ENCODE measurements at regions not wholly inside any gene's neighbourhood (a gene's known extent, or its start where the extent isn't known, plus 50 kb on each side); places are given as distances from the start of the nearest gene placed in this dataset.

GRCh38 chr1:94666797-94667196 is 125.2 kb upstream of the F3 start:
- Histone ChIP-seq H3K27me3 (ENCODE audit: control insufficient read depth in 1 of 2, insufficient read depth in 2 of 2, low read length in 2 of 2) (no peaks in the 10 kb centered on the region), H3K9me3 (ENCODE audit: control insufficient read depth in 1 of 2, insufficient read depth in 1 of 2, low read length in 2 of 2) (no peaks in the 10 kb centered on the region), H3K4me3 (ENCODE audit: low read length) (no peak overlapping the region), H3K4me1 (ENCODE audit: insufficient read depth, low read length) (no peaks in the 10 kb centered on the region), H3K27ac (ENCODE audit: low read depth in 1 of 2, low read length in 2 of 2) (no peak overlapping the region), H3K36me3 (ENCODE audit: insufficient read depth, low read length) (no peaks in the 10 kb centered on the region)
- H3K4me1 Mint-ChIP-seq (ENCODE audit: low read depth): no peaks in the 10 kb centered on the region
- intact Hi-C loops (cut with DNase I, micrococcal nuclease): no loop called here
- ATAC-seq (ENCODE audit: poor library complexity) (no peak), DNase-seq (no peak)
- H3K27ac Mint-ChIP-seq: no peak overlapping the region
- H3K36me3 Mint-ChIP-seq (ENCODE audit: low read depth): no peaks in the 10 kb centered on the region
- H3K9me3 Mint-ChIP-seq: peaks cover 2% of the 10 kb centered on the region
- no peak for TF ChIP-seq CTCF (IDR thresholded peaks at IDR 0.05)
- CTCF ChIA-PET: no interaction called here
- H3K4me3 Mint-ChIP-seq: no peak overlapping the region
- H3K27me3 Mint-ChIP-seq: peaks cover 9% of the 10 kb centered on the region
- POLR2A ChIA-PET: no interaction called here

GRCh38 chr1:94661431-94661932 is 119.9 kb upstream of the F3 start:
- Histone ChIP-seq H3K4me1 (ENCODE audit: insufficient read depth, low read length) (no peaks in the 10 kb centered on the region), H3K27ac (ENCODE audit: low read depth in 1 of 2, low read length in 2 of 2) (no peak overlapping the region), H3K9me3 (ENCODE audit: control insufficient read depth in 1 of 2, insufficient read depth in 1 of 2, low read length in 2 of 2) (no peaks in the 10 kb centered on the region), H3K27me3 (ENCODE audit: control insufficient read depth in 1 of 2, insufficient read depth in 2 of 2, low read length in 2 of 2) (no peaks in the 10 kb centered on the region), H3K36me3 (ENCODE audit: insufficient read depth, low read length) (no peaks in the 10 kb centered on the region), H3K4me3 (ENCODE audit: low read length) (no peak overlapping the region)
- Mint-ChIP-seq H3K27ac (no peak overlapping the region), H3K4me1 (ENCODE audit: low read depth) (no peaks in the 10 kb centered on the region), H3K9me3 (no peaks in the 10 kb centered on the region), H3K36me3 (ENCODE audit: low read depth) (no peaks in the 10 kb centered on the region), H3K4me3 (no peak overlapping the region), H3K27me3 (no peaks in the 10 kb centered on the region)
- ChIA-PET CTCF (no interaction called here), POLR2A (no interaction called here)
- no peak for TF ChIP-seq CTCF (IDR thresholded peaks at IDR 0.05)
- no peak for DNase-seq
- intact Hi-C loops (cut with DNase I, micrococcal nuclease): no loop called here
- no peak for ATAC-seq (ENCODE audit: poor library complexity)

- H3K9me3 Mint-ChIP-seq: no peaks in the 10 kb centered on the region
- H3K27ac Mint-ChIP-seq: no peak overlapping the region
- POLR2A ChIA-PET: no interaction called here
- H3K4me3 Mint-ChIP-seq: no peak overlapping the region
- Histone ChIP-seq H3K4me3 (ENCODE audit: low read length) (no peak overlapping the region), H3K9me3 (ENCODE audit: control insufficient read depth in 1 of 2, insufficient read depth in 1 of 2, low read length in 2 of 2) (no peaks in the 10 kb centered on the region), H3K4me1 (ENCODE audit: insufficient read depth, low read length) (no peaks in the 10 kb centered on the region), H3K27ac (ENCODE audit: low read depth in 1 of 2, low read length in 2 of 2) (no peak overlapping the region), H3K27me3 (ENCODE audit: control insufficient read depth in 1 of 2, insufficient read depth in 2 of 2, low read length in 2 of 2) (no peaks in the 10 kb centered on the region), H3K36me3 (ENCODE audit: insufficient read depth, low read length) (no peaks in the 10 kb centered on the region)
- no peaks in the 10 kb centered on the region for H3K36me3 Mint-ChIP-seq (ENCODE audit: low read depth)
- CTCF ChIA-PET: no interaction called here
- DNase-seq (no peak), ATAC-seq (ENCODE audit: poor library complexity) (no peak)
- H3K27me3 Mint-ChIP-seq: no peaks in the 10 kb centered on the region
- no peak for TF ChIP-seq CTCF (IDR thresholded peaks at IDR 0.05)
- intact Hi-C loops (cut with DNase I, micrococcal nuclease): no loop called here
- H3K4me1 Mint-ChIP-seq (ENCODE audit: low read depth): no peaks in the 10 kb centered on the region
Measured at GRCh38 chr1:94660994-94661393, 119.4 kb upstream of the F3 start.

All from CD4-positive, alpha-beta T cell (primary cell).